H9 (cell line): ENCODE measurements at regions not wholly inside any gene's neighbourhood (a gene's known extent, or its start where the extent isn't known, plus 50 kb on each side); places are given as distances from the start of the nearest gene placed in this dataset.

Source experiments
- DNase-seq: peaks from one replicate; pipeline ENCODE4 v3.0.0-alpha.2; 2017
- H2AFZ ChIP-seq: one replicate; pipeline ENCODE4 v1.6.1; 2013; ENCODE audit warnings: mild to moderate bottlenecking, low read length, control low read depth, moderate library complexity
- H2AK5ac ChIP-seq: 2 replicates; pipeline ENCODE4 v1.6.1; 2013; ENCODE audit warnings: low read length, control low read depth, mixed read lengths; ENCODE audit not compliant: insufficient read length
- H2BK120ac ChIP-seq: one replicate; pipeline ENCODE4 v1.6.1; 2013; ENCODE audit warnings: low read depth, mild to moderate bottlenecking, low read length, control low read depth, inconsistent platforms; ENCODE audit not compliant: poor library complexity, severe bottlenecking
- H2BK12ac ChIP-seq: 2 replicates; pipeline ENCODE4 v1.6.1; 2013; ENCODE audit warnings: low read length, control low read depth, mixed read lengths, low read depth; ENCODE audit not compliant: insufficient read length
- H2BK15ac ChIP-seq: 2 replicates; pipeline ENCODE4 v1.6.1; 2013; ENCODE audit warnings: low read depth, low read length, control low read depth
- H2BK20ac ChIP-seq: one replicate; pipeline ENCODE4 v1.6.1; 2013; ENCODE audit warnings: low read depth, mild to moderate bottlenecking, low read length, control low read depth, inconsistent platforms; ENCODE audit not compliant: poor library complexity, severe bottlenecking
- H2BK5ac ChIP-seq: 2 replicates; pipeline ENCODE4 v1.6.1; 2013; ENCODE audit warnings: low read length, control low read depth, mixed read lengths; ENCODE audit not compliant: insufficient read length
- H3K14ac ChIP-seq: 2 replicates; pipeline ENCODE4 v1.6.1; 2013; ENCODE audit warnings: low read length, control low read depth; ENCODE audit not compliant: insufficient read depth
- H3K18ac ChIP-seq: 2 replicates; pipeline ENCODE4 v1.6.1; 2013; ENCODE audit warnings: low read depth, mild to moderate bottlenecking, mixed read lengths, low read length, control low read depth; ENCODE audit not compliant: insufficient read length
- H3K23ac ChIP-seq: 2 replicates; pipeline ENCODE4 v1.6.1; 2013; ENCODE audit warnings: low read length, control low read depth, mixed read lengths, low read depth; ENCODE audit not compliant: insufficient read length
- H3K23me2 ChIP-seq: 2 replicates; pipeline ENCODE4 v1.6.1; 2013; ENCODE audit warnings: low read depth, mild to moderate bottlenecking, mixed read lengths, low read length, control low read depth; ENCODE audit not compliant: insufficient read length, poor library complexity, severe bottlenecking
- H3K27ac ChIP-seq: 2 replicates; pipeline ENCODE4 v1.5.1; 2013; ENCODE audit warnings: low read length, control low read depth, mixed read lengths, low read depth; ENCODE audit not compliant: insufficient read length
- H3K27me3 ChIP-seq: 2 replicates; pipeline ENCODE4 v1.6.1; 2013; ENCODE audit warnings: low read length, control low read depth, inconsistent platforms; ENCODE audit not compliant: insufficient read depth
- H3K4ac ChIP-seq: 2 replicates; pipeline ENCODE4 v1.6.1; 2013; ENCODE audit warnings: low read depth, mild to moderate bottlenecking, control low read depth, inconsistent platforms, low read length, moderate library complexity
- H3K4me1 ChIP-seq: 2 replicates; pipeline ENCODE4 v1.6.1; 2013; ENCODE audit warnings: low read length, control low read depth, inconsistent platforms; ENCODE audit not compliant: insufficient read depth
- H3K4me2 ChIP-seq: 2 replicates; pipeline ENCODE4 v1.6.1; 2013; ENCODE audit warnings: low read length, control low read depth, mixed read lengths; ENCODE audit not compliant: insufficient read length, insufficient read depth
- H3K56ac ChIP-seq: 2 replicates; pipeline ENCODE4 v1.6.1; 2013; ENCODE audit warnings: low read depth, mild to moderate bottlenecking, mixed read lengths, low read length, control low read depth; ENCODE audit not compliant: insufficient read length
- H3K79me1 ChIP-seq: 2 replicates; pipeline ENCODE4 v1.6.1; 2013; ENCODE audit warnings: low read depth, mild to moderate bottlenecking, moderate library complexity, low read length, control low read depth, inconsistent platforms; ENCODE audit not compliant: insufficient read depth, poor library complexity, severe bottlenecking
- H3K79me2 ChIP-seq: 2 replicates; pipeline ENCODE4 v1.6.1; 2013; ENCODE audit warnings: low read length, control low read depth, inconsistent platforms; ENCODE audit not compliant: insufficient read depth
- H3K9ac ChIP-seq: 2 replicates; pipeline ENCODE4 v1.6.1; 2013; ENCODE audit warnings: low read length, control low read depth, mixed read lengths; ENCODE audit not compliant: insufficient read length; ENCODE audit errors: extremely low read depth
- H3K9me3 ChIP-seq: one replicate; pipeline ENCODE4 v1.6.1; 2013; ENCODE audit warnings: low read depth, low read length, inconsistent platforms; ENCODE audit not compliant: control insufficient read depth
- H3T11ph ChIP-seq: one replicate; pipeline ENCODE4 v1.6.1; 2013; ENCODE audit warnings: mild to moderate bottlenecking, low read length, control low read depth, inconsistent platforms
- H4K20me1 ChIP-seq: one replicate; pipeline ENCODE4 v1.6.1; 2013; ENCODE audit not compliant: control insufficient read depth, insufficient read length, insufficient read depth
- H4K5ac ChIP-seq: 2 replicates; pipeline ENCODE4 v1.6.1; 2013; ENCODE audit warnings: low read depth, mild to moderate bottlenecking, mixed read lengths, low read length, control low read depth; ENCODE audit not compliant: insufficient read length
- H4K8ac ChIP-seq: replicated peaks from 2 replicates; pipeline ENCODE4 v1.6.1; 2013; ENCODE audit warnings: low read length, control low read depth, mixed read lengths, low read depth; ENCODE audit not compliant: insufficient read length
- H4K91ac ChIP-seq: 2 replicates; pipeline ENCODE4 v1.6.1; 2013; ENCODE audit warnings: low read depth, mild to moderate bottlenecking, moderate library complexity, mixed read lengths, low read length, control low read depth; ENCODE audit not compliant: insufficient read length
- H3K27ac Mint-ChIP-seq, 3 experiments: 2 replicates in 2 of 3; 3 replicates in 1 of 3; pipeline ENCODE4 v1.8.0; 2020 to 2021; ENCODE audit warnings: mixed read lengths in 3 of 3, mild to moderate bottlenecking in 1 of 3, moderate library complexity in 1 of 3
- H3K27me3 Mint-ChIP-seq: 2 replicates; pipeline ENCODE4 v1.8.0; 2021; ENCODE audit warnings: low read depth, mild to moderate bottlenecking, moderate library complexity, mixed read lengths
- H3K36me3 Mint-ChIP-seq, 3 experiments: 2 replicates in 2 of 3; 3 replicates in 1 of 3; pipeline ENCODE4 v1.8.0; 2020 to 2021; ENCODE audit warnings: low read depth in 3 of 3, mixed read lengths in 3 of 3; ENCODE audit not compliant: insufficient read depth in 1 of 3
- H3K4me1 Mint-ChIP-seq, 2 experiments: 2 replicates each; pipeline ENCODE4 v1.8.0; 2020; ENCODE audit warnings: mixed read lengths in 2 of 2
- H3K4me3 Mint-ChIP-seq, 2 experiments: 2 replicates in 1 of 2; 3 replicates in 1 of 2; pipeline ENCODE4 v1.8.0; 2020 to 2021; ENCODE audit warnings: mild to moderate bottlenecking in 2 of 2, mixed read lengths in 2 of 2, moderate library complexity in 1 of 2
- H3K9me3 Mint-ChIP-seq, 2 experiments: 2 replicates in 1 of 2; 3 replicates in 1 of 2; pipeline ENCODE4 v1.8.0; 2020; ENCODE audit warnings: mild to moderate bottlenecking in 2 of 2, mixed read lengths in 2 of 2, moderate library complexity in 1 of 2
- TF ChIP-seq, protein P1 (sequence below): fragments of 200-600 bp; sonication (generic); conservative IDR thresholded peaks from 3 replicates; pipeline ENCODE4 v1.8.0; 2021; ENCODE audit warnings: antibody characterized with exemption, mild to moderate bottlenecking

DNA sequence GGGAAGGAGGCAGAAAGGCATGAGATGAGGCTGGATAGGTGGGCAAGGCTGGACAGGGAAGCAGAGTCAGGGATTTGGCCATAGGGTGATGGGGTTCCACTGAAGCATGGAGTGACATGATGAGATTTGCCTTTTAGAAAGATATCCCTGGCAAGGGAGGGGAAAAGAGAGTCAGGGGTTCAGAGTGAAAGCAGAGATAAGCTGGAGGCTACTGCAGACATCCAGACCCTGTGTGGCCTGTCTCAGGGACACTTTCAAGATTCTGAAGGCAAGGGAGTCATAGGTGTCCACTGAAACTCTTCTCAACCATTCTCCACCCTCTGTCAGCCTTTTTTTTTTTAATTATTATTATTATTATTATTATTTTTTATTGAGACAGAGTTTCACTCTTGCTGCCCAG lies 94.0 kb upstream of the SPATA12 start:
- no peak overlapping the region for H4K5ac ChIP-seq
- H3T11ph ChIP-seq: no peak overlapping the region
- H3K9ac ChIP-seq: no peak overlapping the region
- no peak overlapping the region for H2AK5ac ChIP-seq
- Mint-ChIP-seq H3K4me3 (no peak overlapping the region), H3K36me3 (no peaks in the 10 kb centered on the region), H3K27me3 (no peaks in the 10 kb centered on the region; the same call in 1 of the 2 replicates), H3K4me1 (no peaks in the 10 kb centered on the region), H3K27ac (no peak overlapping the region), H3K9me3 (no peaks in the 10 kb centered on the region)
- no peak overlapping the region for H3K14ac ChIP-seq
- no peak overlapping the region for H3K4me2 ChIP-seq
- H3K18ac ChIP-seq: no peak overlapping the region
- H4K8ac ChIP-seq: no peak overlapping the region
- H2BK15ac ChIP-seq: no peak overlapping the region
- TF ChIP-seq, protein P1, sequence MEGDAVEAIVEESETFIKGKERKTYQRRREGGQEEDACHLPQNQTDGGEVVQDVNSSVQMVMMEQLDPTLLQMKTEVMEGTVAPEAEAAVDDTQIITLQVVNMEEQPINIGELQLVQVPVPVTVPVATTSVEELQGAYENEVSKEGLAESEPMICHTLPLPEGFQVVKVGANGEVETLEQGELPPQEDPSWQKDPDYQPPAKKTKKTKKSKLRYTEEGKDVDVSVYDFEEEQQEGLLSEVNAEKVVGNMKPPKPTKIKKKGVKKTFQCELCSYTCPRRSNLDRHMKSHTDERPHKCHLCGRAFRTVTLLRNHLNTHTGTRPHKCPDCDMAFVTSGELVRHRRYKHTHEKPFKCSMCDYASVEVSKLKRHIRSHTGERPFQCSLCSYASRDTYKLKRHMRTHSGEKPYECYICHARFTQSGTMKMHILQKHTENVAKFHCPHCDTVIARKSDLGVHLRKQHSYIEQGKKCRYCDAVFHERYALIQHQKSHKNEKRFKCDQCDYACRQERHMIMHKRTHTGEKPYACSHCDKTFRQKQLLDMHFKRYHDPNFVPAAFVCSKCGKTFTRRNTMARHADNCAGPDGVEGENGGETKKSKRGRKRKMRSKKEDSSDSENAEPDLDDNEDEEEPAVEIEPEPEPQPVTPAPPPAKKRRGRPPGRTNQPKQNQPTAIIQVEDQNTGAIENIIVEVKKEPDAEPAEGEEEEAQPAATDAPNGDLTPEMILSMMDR: no peak
- H2AFZ ChIP-seq: no peak overlapping the region
- H3K27ac ChIP-seq: no peak overlapping the region
- no peaks in the 10 kb centered on the region for H3K9me3 ChIP-seq
- no peak overlapping the region for H2BK20ac ChIP-seq
- H3K56ac ChIP-seq: no peak overlapping the region
- H4K20me1 ChIP-seq: no peaks in the 10 kb centered on the region
- H3K4ac ChIP-seq: no peak overlapping the region
- DNase-seq: no peak
- no peaks in the 10 kb centered on the region for H3K23me2 ChIP-seq
- H3K23ac ChIP-seq: no peak overlapping the region
- no peak overlapping the region for H2BK120ac ChIP-seq
- no peaks in the 10 kb centered on the region for H3K79me1 ChIP-seq
- no peak overlapping the region for H2BK12ac ChIP-seq
- no peak overlapping the region for H4K91ac ChIP-seq
- no peak overlapping the region for H2BK5ac ChIP-seq
- H3K79me2 ChIP-seq: no peaks in the 10 kb centered on the region
- H3K4me1 ChIP-seq: no peaks in the 10 kb centered on the region
- H3K27me3 ChIP-seq: no peaks in the 10 kb centered on the region
